ENCODE measurements at regions not wholly inside any gene's neighbourhood (a gene's known extent, or its start where the extent isn't known, plus 50 kb on each side); places are given as distances from the start of the nearest gene placed in this dataset.

DNA sequence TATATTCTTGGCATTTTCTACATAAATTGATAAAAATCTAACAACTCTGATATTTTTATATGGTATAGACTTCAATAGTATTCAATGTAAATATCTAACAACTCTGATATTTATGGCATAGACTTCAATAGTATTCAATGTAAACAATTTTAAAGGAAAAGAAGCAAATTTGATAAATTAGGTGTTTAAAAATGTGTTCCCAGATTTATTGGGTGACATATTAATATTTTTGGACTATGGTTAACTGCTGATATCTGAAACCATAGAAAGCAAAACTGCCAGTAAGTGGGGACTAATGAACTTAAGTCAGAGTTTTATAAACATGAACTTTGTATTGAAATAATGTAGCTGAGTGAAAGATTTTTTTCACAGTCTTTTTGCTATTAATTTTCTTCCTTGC is 1576.0 kb upstream of the DDX18 start:
- Histone ChIP-seq H3K27me3 (no peaks in the 10 kb centered on the region), H3K36me3 (ENCODE audit: low read depth, missing control alignments) (no peaks in the 10 kb centered on the region), H3K4me1 (no peaks in the 10 kb centered on the region), H3K4me3 (no peak overlapping the region), H3K27ac (no peak overlapping the region), H3K9me3 (no peaks in the 10 kb centered on the region)
- TF ChIP-seq, protein P1, sequence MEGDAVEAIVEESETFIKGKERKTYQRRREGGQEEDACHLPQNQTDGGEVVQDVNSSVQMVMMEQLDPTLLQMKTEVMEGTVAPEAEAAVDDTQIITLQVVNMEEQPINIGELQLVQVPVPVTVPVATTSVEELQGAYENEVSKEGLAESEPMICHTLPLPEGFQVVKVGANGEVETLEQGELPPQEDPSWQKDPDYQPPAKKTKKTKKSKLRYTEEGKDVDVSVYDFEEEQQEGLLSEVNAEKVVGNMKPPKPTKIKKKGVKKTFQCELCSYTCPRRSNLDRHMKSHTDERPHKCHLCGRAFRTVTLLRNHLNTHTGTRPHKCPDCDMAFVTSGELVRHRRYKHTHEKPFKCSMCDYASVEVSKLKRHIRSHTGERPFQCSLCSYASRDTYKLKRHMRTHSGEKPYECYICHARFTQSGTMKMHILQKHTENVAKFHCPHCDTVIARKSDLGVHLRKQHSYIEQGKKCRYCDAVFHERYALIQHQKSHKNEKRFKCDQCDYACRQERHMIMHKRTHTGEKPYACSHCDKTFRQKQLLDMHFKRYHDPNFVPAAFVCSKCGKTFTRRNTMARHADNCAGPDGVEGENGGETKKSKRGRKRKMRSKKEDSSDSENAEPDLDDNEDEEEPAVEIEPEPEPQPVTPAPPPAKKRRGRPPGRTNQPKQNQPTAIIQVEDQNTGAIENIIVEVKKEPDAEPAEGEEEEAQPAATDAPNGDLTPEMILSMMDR (IDR thresholded peaks at IDR 0.05), result no peak
- no peak for TF ChIP-seq POLR2A (IDR thresholded peaks at IDR 0.05)
- no peak for DNase-seq
- intact Hi-C loops (cut with DNase I; ENCODE audit: low total_unique reads), result no loop called here

DNA sequence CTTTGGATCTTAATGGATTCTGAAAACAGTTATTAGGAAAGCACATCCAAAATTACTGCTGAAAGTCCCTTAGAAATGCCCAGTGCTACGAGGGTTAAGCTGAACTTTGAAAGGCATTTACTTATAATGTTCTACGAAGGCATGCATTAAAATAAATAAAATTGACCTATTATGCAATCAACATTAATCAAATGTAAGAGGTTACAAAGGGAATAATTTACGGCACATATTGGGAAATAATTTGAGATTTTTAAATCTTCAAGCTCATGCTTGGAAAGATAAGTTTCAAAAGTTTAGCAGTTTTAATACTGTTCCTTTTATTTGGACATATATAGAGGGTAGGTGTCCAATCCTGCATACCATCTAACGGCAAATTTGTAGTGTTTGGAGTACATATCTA is 1564.1 kb upstream of the DDX18 start:
- no peaks in the 10 kb centered on the region for H3K4me1 ChIP-seq
- H3K36me3 ChIP-seq (ENCODE audit: low read depth, missing control alignments), result no peaks in the 10 kb centered on the region
- H3K9me3 ChIP-seq, result no peaks in the 10 kb centered on the region
- no peaks in the 10 kb centered on the region for H3K27me3 ChIP-seq
- no peak for TF ChIP-seq POLR2A (IDR thresholded peaks at IDR 0.05)
- TF ChIP-seq, protein P1 (IDR thresholded peaks at IDR 0.05), result no peak
- no peak for DNase-seq
- intact Hi-C loops (cut with DNase I; ENCODE audit: low total_unique reads), result no loop called here
- 80 to 84% methylated on average over 4 of the region's 4 CpGs for WGBS, 2 donors
- no peak overlapping the region for H3K4me3 ChIP-seq
- H3K27ac ChIP-seq, result no peak overlapping the region

DNA sequence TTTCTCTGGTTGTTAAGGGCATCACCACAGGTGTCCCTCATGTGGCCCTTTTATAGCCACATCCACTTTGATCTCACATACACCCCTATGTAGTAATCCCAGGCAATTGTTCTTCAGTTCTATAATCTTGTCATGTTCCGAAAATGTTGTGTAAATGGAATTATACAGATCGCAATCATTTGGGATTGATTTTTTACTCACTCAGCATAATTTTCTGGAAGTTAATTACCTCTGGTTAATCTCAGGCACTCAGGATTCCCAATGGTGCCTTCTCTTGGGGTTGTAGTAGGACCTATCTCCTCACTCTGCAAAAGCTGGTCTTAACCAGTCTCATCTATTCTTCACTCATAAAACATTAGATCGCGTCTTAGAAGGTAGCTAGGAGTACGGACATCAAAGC is 1549.6 kb upstream of the DDX18 start:
- 81 to 87% methylated on average over 5 of the region's 5 CpGs for WGBS, 2 donors
- no peak overlapping the region for H3K27ac ChIP-seq
- no peaks in the 10 kb centered on the region for H3K9me3 ChIP-seq
- no peak overlapping the region for H3K4me3 ChIP-seq
- no peak for DNase-seq
- TF ChIP-seq POLR2A (IDR thresholded peaks at IDR 0.05), result no peak
- no peaks in the 10 kb centered on the region for H3K36me3 ChIP-seq (ENCODE audit: low read depth, missing control alignments)
- intact Hi-C loops (cut with DNase I; ENCODE audit: low total_unique reads), result no loop called here
- no peaks in the 10 kb centered on the region for H3K27me3 ChIP-seq
- no peaks in the 10 kb centered on the region for H3K4me1 ChIP-seq

DNA sequence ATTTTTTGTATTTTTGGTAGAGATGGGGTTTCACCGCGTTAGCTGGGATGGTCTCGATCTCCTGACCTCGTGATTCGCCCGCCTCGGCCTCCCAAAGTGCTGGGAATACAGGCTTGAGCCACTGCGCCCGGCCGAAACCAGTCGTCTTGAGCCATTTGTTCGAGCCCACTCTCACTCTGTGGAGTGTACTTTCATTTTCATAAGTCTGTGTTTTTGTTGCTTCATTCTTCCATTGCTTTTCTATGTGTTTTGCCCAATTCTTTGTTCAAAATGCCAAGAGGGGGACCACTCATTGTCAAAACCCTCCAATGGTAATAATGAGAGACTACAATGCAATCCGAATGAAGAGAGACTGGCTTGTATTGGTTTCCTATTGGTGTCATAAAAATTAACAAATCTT is 1545.5 kb upstream of the DDX18 start:
- Histone ChIP-seq H3K36me3 (ENCODE audit: low read depth, missing control alignments) (no peaks in the 10 kb centered on the region), H3K4me3 (no peak overlapping the region), H3K27me3 (no peaks in the 10 kb centered on the region), H3K9me3 (no peaks in the 10 kb centered on the region), H3K27ac (no peak overlapping the region), H3K4me1 (no peaks in the 10 kb centered on the region)
- intact Hi-C loops (cut with DNase I; ENCODE audit: low total_unique reads), result no loop called here
- 81 to 93% methylated on average over 13 of the region's 13 CpGs for WGBS, 2 donors
- DNase-seq, result no peak
- TF ChIP-seq, protein P1 (IDR thresholded peaks at IDR 0.05), result no peak
- TF ChIP-seq POLR2A (IDR thresholded peaks at IDR 0.05), result no peak

DNA sequence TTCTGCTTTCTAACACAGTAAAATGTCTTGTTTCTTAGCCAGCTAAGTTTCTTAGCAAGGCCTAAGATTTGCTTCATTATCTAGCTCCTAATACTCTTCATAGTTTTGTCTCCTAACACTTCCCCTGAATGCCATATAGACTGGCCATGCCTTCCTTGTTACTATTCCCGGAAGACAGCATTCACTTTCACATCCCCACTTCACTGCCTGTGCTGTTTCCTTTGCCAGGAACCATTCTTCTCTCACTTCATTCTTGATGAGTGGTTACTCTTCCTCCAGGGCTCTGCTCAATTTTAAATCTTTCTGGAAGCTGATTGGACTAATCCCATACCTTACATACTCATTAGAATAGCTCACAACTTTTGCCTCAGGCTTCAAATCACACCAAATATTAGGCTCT is 1510.2 kb upstream of the DDX18 start:
- no peak for DNase-seq
- TF ChIP-seq, protein P1 (IDR thresholded peaks at IDR 0.05), result no peak
- intact Hi-C loops (cut with DNase I; ENCODE audit: low total_unique reads), result no loop called here

More for the DNA sequence above, 1510.2 kb upstream of the DDX18 start:
- 83 to 91% methylated on average over 1 of the region's 1 CpG for WGBS, 2 donors
- Histone ChIP-seq H3K9me3 (no peaks in the 10 kb centered on the region), H3K4me3 (no peak overlapping the region), H3K27me3 (no peaks in the 10 kb centered on the region), H3K4me1 (no peaks in the 10 kb centered on the region), H3K27ac (no peak overlapping the region), H3K36me3 (ENCODE audit: low read depth, missing control alignments) (no peaks in the 10 kb centered on the region)
